A549 (cell line): ENCODE measurements at regions not wholly inside any gene's neighbourhood (a gene's known extent, or its start where the extent isn't known, plus 50 kb on each side); places are given as distances from the start of the nearest gene placed in this dataset.

Experiments used
- ATAC-seq, 2 experiments: fragments of 200-7000 bp in 1 of 2; fragments of >200 bp in 1 of 2; cut with Nextera tagmentation in 1 of 2; cut with Tn5 transposase in 1 of 2; 3 replicates each; pipeline versions ENCODE4 v1.8.0 to v1.9.1; 2018 to 2020; ENCODE audit warnings: mild to moderate bottlenecking in 1 of 2, moderate library complexity in 1 of 2
- CTCF ChIA-PET: fragments of 300-600 bp; sonication (Branson Sonifier 250); formaldehyde crosslinking; extraction: SDS; loops from one replicate; lab custom pipeline; 2021; ENCODE audit warnings: antibody characterized with exemption, inconsistent platforms; lab: Yijun Ruan, JAX
- POLR2A ChIA-PET: fragments of 350-600 bp; formaldehyde crosslinking; extraction: SDS; loops from one replicate; lab custom pipeline; 2021; ENCODE audit warnings: antibody characterized with exemption, inconsistent platforms; lab: Yijun Ruan, JAX
- DNase-seq, 2 experiments: peaks; one replicate each; pipeline versions ENCODE4 v3.0.0 to v3.0.0-alpha.2; 2011 to 2016; ENCODE audit warnings: low read depth in 1 of 2, low spot score in 1 of 2
- FAIRE-seq: peaks from 2 replicates; lab custom pipeline; 2011; peaks lifted over from hg19 to GRCh38; lab: Jason Lieb, UNC
- H3K27ac ChIP-seq, 2 experiments: fragments of >200 bp; sonication (Bioruptor Twin); formaldehyde crosslinking; 3 replicates each; pipeline ENCODE4 v1.5.1; 2016 to 2017
- H3K4me1 ChIP-seq: fragments of >200 bp; sonication (Bioruptor Twin); formaldehyde crosslinking; 3 replicates; pipeline ENCODE4 v1.6.1; 2016
- H3K4me2 ChIP-seq: fragments of >200 bp; sonication (Bioruptor Twin); formaldehyde crosslinking; 3 replicates; pipeline ENCODE4 v1.6.1; 2016
- H3K4me3 ChIP-seq: fragments of >200 bp; sonication (Bioruptor Twin); formaldehyde crosslinking; 3 replicates; pipeline ENCODE4 v1.5.1; 2016
- H3K9me3 ChIP-seq: fragments of >200 bp; sonication (Bioruptor Twin); formaldehyde crosslinking; 3 replicates; pipeline ENCODE4 v1.6.1; 2016
- BCL3 ChIP-seq: fragments of >200 bp; sonication (Bioruptor Twin); formaldehyde crosslinking; IDR thresholded peaks from 3 replicates; pipeline ENCODE4 v1.6.1; 2016
- CBX2 ChIP-seq: fragments of 200-600 bp; sonication (generic); IDR thresholded peaks from 2 replicates; pipeline ENCODE4 v1.6.1; 2016; ENCODE audit warnings: low read depth, mild to moderate bottlenecking, borderline replicate concordance
- CEBPB ChIP-seq, 2 experiments: fragments of >200 bp in 1 of 2; sonication (Bioruptor Twin) in 1 of 2; formaldehyde crosslinking in 1 of 2; IDR thresholded peaks; 2 replicates each; pipeline ENCODE4 v1.6.1; 2012 to 2016
- CHD2 ChIP-seq: fragments of 150-350 bp; IDR thresholded peaks from 2 replicates; pipeline ENCODE4 v1.6.1; 2014; ENCODE audit warnings: low read length; ENCODE audit not compliant: partially characterized antibody
- ELK1 ChIP-seq: fragments of 150-350 bp; IDR thresholded peaks from 2 replicates; pipeline ENCODE4 v1.6.1; 2014; ENCODE audit warnings: low read depth, mild to moderate bottlenecking, low read length
- FOXS1 ChIP-seq: fragments of 250-450 bp; sonication (Bioruptor Pico); IDR thresholded peaks from 2 replicates; pipeline ENCODE4 v1.5.0; 2020; ENCODE audit warnings: mild to moderate bottlenecking, moderate library complexity
- GATA3 ChIP-seq: IDR thresholded peaks from 2 replicates; pipeline ENCODE4 v1.6.1; 2012; ENCODE audit warnings: borderline replicate concordance
- HEYL ChIP-seq: fragments of 250-450 bp; sonication (Bioruptor Pico); IDR thresholded peaks from 2 replicates; pipeline ENCODE4 v1.8.0; 2021; ENCODE audit warnings: mild to moderate bottlenecking, moderate library complexity
- HOXA7 ChIP-seq: fragments of 250-450 bp; sonication (Bioruptor Pico); IDR thresholded peaks from 2 replicates; pipeline ENCODE4 v1.5.0; 2020; ENCODE audit warnings: mild to moderate bottlenecking, moderate library complexity
- KDM1A ChIP-seq: fragments of 200-600 bp; sonication (generic); IDR thresholded peaks from 2 replicates; pipeline ENCODE4 v1.6.1; 2016; ENCODE audit warnings: low read depth, mild to moderate bottlenecking
- MYC ChIP-seq: IDR thresholded peaks from 2 replicates; pipeline ENCODE4 v1.6.1; 2012; ENCODE audit warnings: mild to moderate bottlenecking, inconsistent platforms, low read length, improper control_type of control experiment, borderline replicate concordance
- NPAS2 ChIP-seq: fragments of 250-450 bp; sonication (Bioruptor Pico); IDR thresholded peaks from 2 replicates; pipeline ENCODE4 v1.8.0; 2022; ENCODE audit warnings: mild to moderate bottlenecking, moderate library complexity, borderline replicate concordance
- PHF8 ChIP-seq: fragments of 200-600 bp; sonication (generic); IDR thresholded peaks from 2 replicates; pipeline ENCODE4 v1.6.1; 2016; ENCODE audit warnings: low read depth, mild to moderate bottlenecking, antibody characterized with exemption, moderate library complexity, borderline replicate concordance
- POLR2AphosphoS2 ChIP-seq: conservative IDR thresholded peaks from 2 replicates; pipeline ENCODE4 v1.6.1; 2012; ENCODE audit warnings: low read length, improper control_type of control experiment, inconsistent platforms
- REST ChIP-seq: fragments of 200-600 bp; sonication (generic); IDR thresholded peaks from 2 replicates; pipeline ENCODE4 v1.6.1; 2016; ENCODE audit warnings: antibody characterized with exemption, mild to moderate bottlenecking, moderate library complexity
- SREBF2 ChIP-seq: fragments of 450-650 bp; IDR thresholded peaks from 2 replicates; pipeline ENCODE4 v1.6.1; 2014; ENCODE audit warnings: mild to moderate bottlenecking, moderate library complexity
- TFCP2L1 ChIP-seq: fragments of 250-450 bp; sonication (Bioruptor Pico); IDR thresholded peaks from 2 replicates; pipeline ENCODE4 v1.5.0; 2021; ENCODE audit warnings: mild to moderate bottlenecking
- ZC3H11A ChIP-seq: fragments of 450-650 bp; IDR thresholded peaks from 2 replicates; pipeline ENCODE4 v1.6.1; 2014; ENCODE audit warnings: antibody characterized with exemption, mild to moderate bottlenecking
- ZNF302 ChIP-seq: fragments of 250-450 bp; sonication (Bioruptor Pico); IDR thresholded peaks from 2 replicates; pipeline ENCODE4 v1.9.0; 2021; ENCODE audit warnings: inconsistent platforms, mild to moderate bottlenecking, moderate library complexity
- ZSCAN20 ChIP-seq: fragments of 250-450 bp; sonication (Bioruptor Pico); IDR thresholded peaks from 2 replicates; pipeline ENCODE4 v1.8.0; 2022; ENCODE audit warnings: mild to moderate bottlenecking, moderate library complexity
- WGBS: methylation state at CpG from one replicate; pipeline ENCODE4 v1.1.6; 2017; ENCODE audit errors: missing lambda C conversion rate; 5-methylcytosine and 5-hydroxymethylcytosine counted together

DNA sequence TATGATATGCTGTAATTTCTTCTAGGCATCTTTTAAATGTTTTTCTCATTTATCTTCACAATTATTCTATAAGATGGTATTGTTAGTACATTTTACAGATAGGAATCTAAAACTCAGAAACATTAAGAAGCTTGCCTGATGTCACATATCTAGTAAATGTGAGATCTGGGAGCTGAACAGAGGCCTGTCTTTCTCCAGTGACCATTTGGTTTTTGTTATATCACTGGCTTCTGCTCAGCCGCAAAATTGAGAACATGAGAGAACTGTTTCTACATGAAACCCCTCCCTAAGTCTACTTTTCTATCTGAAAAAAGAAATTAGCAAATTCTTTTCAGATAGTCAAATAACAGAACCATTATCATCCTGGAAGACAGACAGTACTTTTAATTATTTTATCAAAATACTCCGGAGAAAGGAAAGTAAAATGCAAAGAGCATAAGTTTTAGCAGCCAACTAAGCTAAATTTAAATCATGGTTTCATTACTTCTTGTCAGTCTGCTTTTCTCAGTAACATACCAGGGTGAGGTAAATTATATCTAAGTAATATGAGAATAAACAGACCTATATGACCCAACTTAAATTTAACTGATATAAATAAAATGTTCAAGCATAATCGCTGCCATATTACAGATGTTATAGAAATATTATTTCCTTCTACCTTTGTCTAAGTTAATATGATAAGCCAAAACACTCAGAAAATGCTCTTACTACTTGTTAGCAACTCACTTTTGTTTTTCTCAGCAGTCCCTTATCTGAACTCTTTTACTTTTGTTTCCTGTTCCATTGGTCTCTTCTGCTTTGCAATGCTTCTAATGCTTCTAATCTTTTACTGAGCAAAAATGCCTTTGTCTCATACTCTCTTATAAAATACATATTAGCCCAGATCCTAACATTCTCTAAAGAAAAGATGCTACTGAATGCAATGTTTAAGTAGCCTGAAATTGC lies 68.0 kb upstream of the MBNL1 start:
- 84% methylated on average over 3 of the region's 3 CpGs for WGBS
- DNase-seq = no peak
- Histone ChIP-seq H3K4me2 (peak overlapping the region; percentile 8; the same call in 1 of the 3 replicates), H3K4me3 (no peak overlapping the region), H3K27ac (no peak overlapping the region), H3K4me1 (peaks cover 31% of the 10 kb centered on the region), H3K9me3 (no peaks in the 10 kb centered on the region)
- FAIRE-seq = peak; percentile 74
- TF ChIP-seq CBX2 (no peak), CEBPB (IDR thresholded peaks at IDR 0.05) (no peak), POLR2AphosphoS2 (no peak), SREBF2 (no peak), HEYL (no peak), HOXA7 (CRISPR knock-in tag) (no peak), TFCP2L1 (CRISPR knock-in tag) (no peak), MYC (no peak), BCL3 (no peak), CHD2 (no peak), ZSCAN20 (no peak), ELK1 (no peak), ZC3H11A (no peak)
- ATAC-seq = no peak
- POLR2A ChIA-PET = no interaction called here
- CTCF ChIA-PET = interaction anchor here (1.1 kb wide), 1 partner anchor 8 kb away, joined by 3 read pairs; no protein-coding TSS in a partner anchor

DNA sequence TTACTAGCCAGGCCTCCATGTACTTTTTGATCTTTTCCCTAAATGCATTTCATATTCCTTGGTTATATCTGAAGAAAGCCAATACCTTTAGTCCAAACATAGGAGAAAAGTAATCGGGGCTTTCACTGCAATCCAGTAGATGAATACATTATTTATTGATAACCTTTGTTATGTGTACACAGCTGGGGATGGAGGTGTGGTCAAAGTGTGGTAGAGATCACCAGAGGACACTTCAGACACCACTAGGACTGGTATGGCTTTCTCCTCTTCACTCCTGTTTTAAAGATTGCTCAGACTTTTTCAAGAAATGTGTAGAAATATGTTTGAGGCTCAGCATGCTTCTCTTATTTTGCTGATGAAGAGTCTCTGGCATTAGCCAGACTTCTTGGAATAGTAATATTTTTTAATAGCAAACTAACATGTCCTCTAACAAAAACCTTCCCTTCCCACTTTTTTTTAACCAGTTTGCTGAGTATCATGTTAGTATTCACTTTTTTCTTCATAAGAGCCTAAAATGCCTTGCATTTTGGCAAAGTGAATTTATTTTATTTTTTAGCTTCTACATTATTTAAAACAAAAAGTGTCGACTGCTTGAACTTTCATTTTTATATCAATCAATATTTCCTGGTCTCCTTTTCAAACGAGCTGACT lies 65.6 kb upstream of the MBNL1 start:
- peaks cover 28% of the 10 kb centered on the region for H3K4me1 ChIP-seq
- CTCF ChIA-PET = interaction anchor here (0.5 to 1.7 kb wide), 2 partner anchors 16 to 202 kb away, joined by 3 to 4 read pairs; no protein-coding TSS in a partner anchor
- peak overlapping the region; percentile 40 to 68; a peak in 5 of 6 replicates for H3K27ac ChIP-seq
- 2% methylated on average over 3 of the region's 3 CpGs for WGBS
- TF ChIP-seq ZSCAN20 (no peak), PHF8 (no peak), NPAS2 (CRISPR knock-in tag) (no peak), ZC3H11A (no peak), GATA3 (no peak), CEBPB (IDR thresholded peaks at IDR 0.05) (no peak), KDM1A (no peak), ZNF302 (CRISPR knock-in tag) (no peak), REST (no peak), FOXS1 (CRISPR knock-in tag) (no peak)
- TF ChIP-seq, all 56 proteins: peak for 0
- ATAC-seq = peak; percentile 56 to 83; a peak in 4 of 6 replicates
- peak in 1 of 2 experiments; percentile 5 for DNase-seq
- peak overlapping the region; percentile 72 for H3K4me2 ChIP-seq
- FAIRE-seq = no peak
- POLR2A ChIA-PET = interaction anchor here (1.0 to 1.3 kb wide), 3 partner anchors 9 to 67 kb away, joined by 3 to 4 read pairs (median 4); partner anchors contain the start of gene MBNL1
- peak overlapping the region; percentile 19 for H3K4me3 ChIP-seq
- H3K9me3 ChIP-seq = no peaks in the 10 kb centered on the region
